Kidney capillary endothelial cell (primary cell): ENCODE measurements at regions not wholly inside any gene's neighbourhood (a gene's known extent, or its start where the extent isn't known, plus 50 kb on each side); places are given as distances from the start of the nearest gene placed in this dataset.
A peak's percentile ranks its signal among the peaks of the same experiment; 100 is the strongest.

Experiments
- DNase-seq: peaks from one replicate; pipeline ENCODE4 v3.0.0-alpha.2; 2018; ENCODE audit warnings: low spot score

- no peak for DNase-seq
Observed at GRCh38 chr1:37240897-37241296, 206.6 kb upstream of the GRIK3 start.

GRCh38 chr1:37242501-37242900 is 208.2 kb upstream of the GRIK3 start:
- DNase-seq = no peak

GRCh38 chr1:37243368-37244082 is 209.2 kb upstream of the GRIK3 start:
- DNase-seq = no peak

- no peak for DNase-seq
Observed at GRCh38 chr1:37244083-37244480, 209.8 kb upstream of the GRIK3 start.

- DNase-seq = no peak
Observed at GRCh38 chr1:37244815-37245214, 210.5 kb upstream of the GRIK3 start.

- no peak for DNase-seq
Observed at GRCh38 chr1:37246631-37247030, 212.3 kb upstream of the GRIK3 start.

GRCh38 chr1:37250371-37250770 is 216.1 kb upstream of the GRIK3 start:
- DNase-seq = no peak

- DNase-seq = peak; percentile 1
Observed at GRCh38 chr1:37255136-37255795, 219.1 kb upstream of the ZC3H12A start.

GRCh38 chr1:37255868-37256267 is 218.5 kb upstream of the ZC3H12A start:
- DNase-seq = no peak

GRCh38 chr1:37257646-37258045 is 216.7 kb upstream of the ZC3H12A start:
- DNase-seq = no peak

- no peak for DNase-seq
Observed at GRCh38 chr1:37258068-37258467, 216.3 kb upstream of the ZC3H12A start.

GRCh38 chr1:37259019-37259418 is 215.4 kb upstream of the ZC3H12A start:
- no peak for DNase-seq

GRCh38 chr1:37261129-37261528 is 213.3 kb upstream of the ZC3H12A start:
- DNase-seq = no peak

GRCh38 chr1:37262439-37263170 is 211.8 kb upstream of the ZC3H12A start:
- no peak for DNase-seq

GRCh38 chr1:37265156-37265555 is 209.2 kb upstream of the ZC3H12A start:
- DNase-seq = no peak

GRCh38 chr1:37265786-37266667 is 208.4 kb upstream of the ZC3H12A start:
- DNase-seq = no peak

GRCh38 chr1:37267111-37267835 is 207.1 kb upstream of the ZC3H12A start:
- DNase-seq = no peak

- DNase-seq = no peak
Observed at GRCh38 chr1:37270639-37271038, 203.7 kb upstream of the ZC3H12A start.

GRCh38 chr1:37272626-37273025 is 201.8 kb upstream of the ZC3H12A start:
- DNase-seq = no peak

- no peak for DNase-seq
Observed at GRCh38 chr1:37274486-37274885, 199.9 kb upstream of the ZC3H12A start.

- no peak for DNase-seq
Observed at GRCh38 chr1:37274938-37275631, 199.3 kb upstream of the ZC3H12A start.
